ENCODE measurements at regions not wholly inside any gene's neighbourhood (a gene's known extent, or its start where the extent isn't known, plus 50 kb on each side); places are given as distances from the start of the nearest gene placed in this dataset.

GRCh38 chr12:46609273-46609623, 216.5 kb downstream of the SLC38A4 start:
- TF ChIP-seq POLR2A (IDR thresholded peaks at IDR 0.05; ENCODE audit: low read depth, low read length) (no peak), POLR2AphosphoS5 (IDR thresholded peaks at IDR 0.05; ENCODE audit: low read depth, low read length) (no peak), TAF1 (IDR thresholded peaks at IDR 0.05; ENCODE audit: low read depth, low read length) (no peak)

All from GM12891 (cell line).